Activated B cell treated with CpG ODN at 0.5 μM for 24 hours (primary cell): ENCODE measurements at regions not wholly inside any gene's neighbourhood (a gene's known extent, or its start where the extent isn't known, plus 50 kb on each side); places are given as distances from the start of the nearest gene placed in this dataset.
"Not testable (repeated sequence)": the region's sequence is repeated elsewhere in the genome, so short reads cannot be mapped to it uniquely, and the experiment has no call there.

Source experiments
- ATAC-seq: fragments of 200-7000 bp; cut with Tn5 transposase; one replicate; pipeline ENCODE4 v1.10.0; 2021; ENCODE audit warnings: low read depth, mild to moderate bottlenecking, moderate library complexity
- CTCF ChIA-PET: fragments of 350-600 bp; sonication (Branson Sonifier 250); formaldehyde crosslinking; loops from one replicate; lab custom pipeline; 2021; ENCODE audit warnings: antibody characterized with exemption; lab: Charles Lee
- POLR2A ChIA-PET: fragments of 350-600 bp; sonication (Branson Sonifier 250); formaldehyde crosslinking; loops from one replicate; lab custom pipeline; 2021; ENCODE audit warnings: antibody characterized with exemption; lab: Charles Lee
- DNase-seq: peaks from one replicate; pipeline ENCODE4 v3.0.0; 2022
- H3K27ac Mint-ChIP-seq: one replicate; pipeline ENCODE4 v1.8.0; 2020; ENCODE audit warnings: mixed read lengths
- H3K27me3 Mint-ChIP-seq: one replicate; pipeline ENCODE4 v1.8.0; 2021; ENCODE audit warnings: mixed read lengths
- H3K36me3 Mint-ChIP-seq: one replicate; pipeline ENCODE4 v1.8.0; 2021; ENCODE audit warnings: low read depth, mixed read lengths
- H3K4me1 Mint-ChIP-seq: one replicate; pipeline ENCODE4 v1.8.0; 2021; ENCODE audit warnings: mixed read lengths
- H3K4me3 Mint-ChIP-seq: one replicate; pipeline ENCODE4 v1.8.0; 2020; ENCODE audit warnings: mild to moderate bottlenecking, mixed read lengths
- H3K9me3 Mint-ChIP-seq: one replicate; pipeline ENCODE4 v1.8.0; 2020; ENCODE audit warnings: mixed read lengths
- intact Hi-C: fragments of 100-400 bp; cut with micrococcal nuclease; formaldehyde crosslinking; loops from one replicate; pipeline ENCODE4 v1.15.1; 2024

DNA sequence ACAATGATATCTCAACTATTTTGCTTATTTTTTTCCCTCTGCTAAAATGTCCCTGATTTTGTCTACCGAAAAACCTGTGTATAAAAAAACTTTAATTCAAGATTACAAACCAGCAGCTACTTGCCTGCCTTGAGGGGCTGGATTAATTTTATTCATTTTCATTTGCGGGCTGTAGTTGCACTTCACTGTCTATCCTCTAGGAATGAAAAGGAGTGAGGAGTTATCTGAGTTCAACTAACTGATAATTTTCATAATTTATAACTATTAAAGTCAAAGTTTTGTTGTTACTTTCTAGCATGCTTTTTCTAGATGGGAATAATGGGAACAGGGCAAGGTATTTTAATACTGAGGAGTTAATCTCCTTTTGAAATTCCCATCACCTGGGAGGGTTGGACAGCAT, 50.3 kb upstream of the AGTPBP1 start:
- H3K36me3 Mint-ChIP-seq, H3K27me3 Mint-ChIP-seq, CTCF ChIA-PET, POLR2A ChIA-PET, H3K27ac Mint-ChIP-seq, intact Hi-C loops, ATAC-seq, H3K4me3 Mint-ChIP-seq, H3K9me3 Mint-ChIP-seq, DNase-seq, H3K4me1 Mint-ChIP-seq: not testable (repeated sequence)

DNA sequence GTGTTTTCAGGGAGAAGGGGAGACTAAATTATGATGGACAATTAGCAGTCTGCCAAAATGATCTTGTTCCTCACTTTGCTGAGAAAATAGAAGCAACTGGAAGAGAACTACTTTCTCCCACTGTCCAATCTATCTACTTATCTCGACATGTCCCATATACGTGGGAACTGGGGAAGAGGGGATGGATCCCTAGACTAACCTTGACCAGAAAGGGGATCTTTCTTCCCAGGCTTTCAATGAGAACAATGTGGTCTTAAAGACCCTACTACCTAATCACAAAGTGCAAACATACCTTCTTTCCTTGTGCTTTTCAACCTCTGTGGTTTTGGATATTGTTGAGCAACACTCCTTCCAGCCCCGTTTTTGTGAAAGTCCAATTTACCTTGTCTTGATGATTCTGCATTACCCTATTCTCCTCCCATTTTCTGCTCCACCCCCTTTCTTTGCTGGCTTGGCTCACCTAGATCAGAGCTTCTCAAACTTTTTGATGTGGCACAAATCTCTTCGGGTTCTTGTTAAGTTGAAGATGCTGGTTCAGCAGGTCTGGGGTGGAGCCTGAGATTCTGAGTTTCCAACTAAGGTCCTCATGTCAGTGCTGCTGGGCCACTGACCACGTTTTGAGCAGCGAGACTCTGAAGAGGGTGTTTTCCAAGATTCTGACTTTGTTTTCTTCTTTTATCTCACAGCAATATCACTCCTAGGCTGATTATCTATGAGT, 61.4 kb upstream of the AGTPBP1 start:
- DNase-seq, ATAC-seq: not testable (repeated sequence)

DNA sequence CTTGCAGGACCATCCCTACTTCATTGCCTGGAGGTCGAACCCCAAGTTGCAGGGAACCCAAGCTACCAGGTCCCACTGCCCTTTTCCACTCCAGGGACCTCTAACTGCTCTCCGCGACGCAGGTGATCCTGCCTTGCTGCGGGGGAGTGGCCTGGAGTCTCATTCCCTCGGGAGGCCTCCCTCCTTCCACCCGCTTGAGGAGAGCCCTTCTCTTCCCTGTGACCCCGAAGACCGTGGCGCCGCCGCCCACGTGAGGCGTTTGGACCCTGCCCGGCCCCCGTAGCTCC, 63.0 kb upstream of the AGTPBP1 start:
- ATAC-seq, H3K9me3 Mint-ChIP-seq, H3K27ac Mint-ChIP-seq, POLR2A ChIA-PET, H3K4me3 Mint-ChIP-seq, CTCF ChIA-PET, H3K27me3 Mint-ChIP-seq, DNase-seq: not testable (repeated sequence)
- intact Hi-C loops: loop anchor here (1.0 to 5.0 kb wide), 5 partner anchors 64 to 1822 kb away; partner anchors contain the start of genes AGTPBP1, HNRNPK, ISCA1 and RMI1
- Mint-ChIP-seq H3K4me1 (peaks cover 12% of the 10 kb centered on the region), H3K36me3 (peaks cover 15% of the 10 kb centered on the region)

More for the DNA sequence above, 61.4 kb upstream of the AGTPBP1 start:
- H3K27me3 Mint-ChIP-seq, H3K4me1 Mint-ChIP-seq, H3K9me3 Mint-ChIP-seq, H3K36me3 Mint-ChIP-seq, POLR2A ChIA-PET, H3K27ac Mint-ChIP-seq, CTCF ChIA-PET, H3K4me3 Mint-ChIP-seq: not testable (repeated sequence)
- intact Hi-C loops: loop anchor here (5.0 kb wide), 1 partner anchor 1821 kb away; the partner anchor contains the start of genes HNRNPK and RMI1

- intact Hi-C loops: loop anchor here (1.0 to 2.0 kb wide), 4 partner anchors 65 to 549 kb away; partner anchors contain the start of genes AGTPBP1, ISCA1 and TUT7
- ATAC-seq (peak; percentile 81), DNase-seq (peak; percentile 72)
- CTCF ChIA-PET, H3K27me3 Mint-ChIP-seq, H3K9me3 Mint-ChIP-seq, POLR2A ChIA-PET: not testable (repeated sequence)
- Mint-ChIP-seq H3K36me3 (peaks cover 15% of the 10 kb centered on the region), H3K4me3 (peak overlapping the region; percentile 87), H3K4me1 (peaks cover 12% of the 10 kb centered on the region), H3K27ac (peak overlapping the region; percentile 71)
Observed at GRCh38 chr9:85805134-85806005, 63.6 kb upstream of the AGTPBP1 start.

DNA sequence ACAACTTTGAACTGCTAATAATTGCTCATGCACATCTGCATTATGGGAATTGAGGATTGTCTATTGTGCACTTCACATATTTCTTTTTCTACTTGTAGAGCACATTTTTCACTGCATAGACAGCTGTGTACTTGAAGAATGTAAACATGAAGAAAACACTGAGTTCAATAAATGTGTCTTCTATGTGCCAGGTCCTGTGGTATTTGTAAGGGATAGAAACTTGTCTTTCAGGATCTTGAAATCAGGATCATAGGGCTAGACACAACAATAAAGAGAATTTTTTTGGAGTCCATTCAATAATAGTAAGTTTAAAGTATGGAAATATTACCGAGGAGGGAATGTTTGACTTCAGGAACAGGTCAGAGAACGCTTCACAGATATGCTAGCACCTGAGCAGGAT, 66.6 kb upstream of the AGTPBP1 start:
- peaks cover 20% of the 10 kb centered on the region for H3K36me3 Mint-ChIP-seq
- H3K27me3 Mint-ChIP-seq, intact Hi-C loops, H3K4me3 Mint-ChIP-seq, POLR2A ChIA-PET, H3K9me3 Mint-ChIP-seq, ATAC-seq, CTCF ChIA-PET, H3K27ac Mint-ChIP-seq, DNase-seq: not testable (repeated sequence)
- peaks cover 12% of the 10 kb centered on the region for H3K4me1 Mint-ChIP-seq

DNA sequence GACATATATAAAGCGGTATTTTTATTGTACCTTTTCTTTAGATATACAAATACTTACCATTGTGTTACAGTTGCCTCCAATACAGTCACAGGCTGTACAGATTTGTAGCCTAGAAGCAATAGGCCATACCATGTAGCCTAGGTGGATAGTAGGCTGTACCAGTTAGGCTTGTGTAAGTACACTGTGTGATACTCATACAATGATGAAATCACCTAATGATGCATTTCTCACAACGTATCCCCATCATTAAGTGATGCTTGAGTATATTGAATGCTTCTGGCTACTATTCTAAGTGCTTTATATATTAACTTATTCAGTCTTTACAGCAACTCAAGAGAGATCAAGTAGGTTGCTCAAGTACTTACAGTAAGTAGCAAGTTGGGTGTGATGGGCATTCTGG, 71.6 kb upstream of the AGTPBP1 start:
- POLR2A ChIA-PET, CTCF ChIA-PET, H3K27ac Mint-ChIP-seq, H3K4me3 Mint-ChIP-seq, DNase-seq, H3K9me3 Mint-ChIP-seq, intact Hi-C loops, ATAC-seq, H3K4me1 Mint-ChIP-seq, H3K27me3 Mint-ChIP-seq: not testable (repeated sequence)
- peaks cover 13% of the 10 kb centered on the region for H3K36me3 Mint-ChIP-seq

GRCh38 chr9:85814800-85815199, 73.0 kb upstream of the AGTPBP1 start:
- ATAC-seq, DNase-seq, CTCF ChIA-PET, H3K9me3 Mint-ChIP-seq, H3K4me1 Mint-ChIP-seq, H3K27ac Mint-ChIP-seq, H3K36me3 Mint-ChIP-seq, H3K4me3 Mint-ChIP-seq, H3K27me3 Mint-ChIP-seq, intact Hi-C loops, POLR2A ChIA-PET: not testable (repeated sequence)

DNA sequence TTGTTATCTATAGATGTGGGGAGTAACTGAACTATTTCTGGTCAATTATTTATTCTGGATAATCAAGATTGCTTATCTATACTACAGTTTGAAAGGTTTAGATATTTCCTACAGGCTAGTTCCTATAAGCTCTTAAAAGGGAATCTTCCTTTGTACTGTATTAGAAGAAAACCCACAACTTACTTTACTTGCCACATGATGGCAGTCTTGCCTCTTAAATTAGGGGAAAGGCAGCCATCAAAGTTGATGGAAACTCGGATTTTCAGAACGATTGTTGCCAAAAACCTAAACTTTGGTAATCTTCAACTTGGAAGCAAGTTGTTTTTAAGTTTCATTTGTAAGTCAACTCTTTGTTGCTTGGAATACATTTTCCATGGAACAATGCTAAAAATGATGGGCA, 77.2 kb upstream of the AGTPBP1 start:
- POLR2A ChIA-PET, H3K27ac Mint-ChIP-seq, H3K9me3 Mint-ChIP-seq, H3K27me3 Mint-ChIP-seq, DNase-seq, H3K4me3 Mint-ChIP-seq, intact Hi-C loops, H3K4me1 Mint-ChIP-seq: not testable (repeated sequence)
- peaks cover 17% of the 10 kb centered on the region for H3K36me3 Mint-ChIP-seq
- CTCF ChIA-PET: interaction anchor here (0.6 kb wide), 1 partner anchor 420 kb away, joined by 4 read pairs; no protein-coding TSS in a partner anchor
- ATAC-seq: peak; percentile 40

DNA sequence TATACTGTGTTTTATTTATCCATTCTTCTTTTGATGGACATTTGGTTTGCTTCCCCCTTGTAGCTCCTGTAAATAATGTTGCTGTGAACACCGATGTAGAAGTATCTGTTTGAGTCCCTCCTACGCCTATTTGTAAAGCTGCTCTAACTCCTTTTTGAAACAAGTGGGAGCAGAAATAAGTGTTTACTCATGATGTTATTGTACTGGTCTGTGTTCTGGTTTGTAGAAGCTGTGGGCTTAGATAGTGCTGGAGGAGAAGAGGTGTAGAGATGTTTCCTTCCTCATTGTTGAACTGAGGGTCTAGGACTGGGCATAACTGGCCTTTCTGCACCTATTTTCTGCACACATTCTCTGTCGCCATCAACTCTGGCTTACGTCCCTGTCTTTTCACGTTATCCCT, 78.8 kb upstream of the AGTPBP1 start:
- DNase-seq, intact Hi-C loops, H3K27ac Mint-ChIP-seq, ATAC-seq, H3K4me3 Mint-ChIP-seq, H3K9me3 Mint-ChIP-seq, POLR2A ChIA-PET, H3K4me1 Mint-ChIP-seq, H3K27me3 Mint-ChIP-seq: not testable (repeated sequence)
- H3K36me3 Mint-ChIP-seq: peaks cover 19% of the 10 kb centered on the region
- CTCF ChIA-PET: interaction anchor here (1.4 kb wide), 1 partner anchor 381 kb away, joined by 4 read pairs; no protein-coding TSS in a partner anchor

GRCh38 chr9:85824949-85825348, 83.2 kb upstream of the AGTPBP1 start:
- POLR2A ChIA-PET, CTCF ChIA-PET, intact Hi-C loops, DNase-seq, ATAC-seq, H3K4me1 Mint-ChIP-seq, H3K4me3 Mint-ChIP-seq, H3K27ac Mint-ChIP-seq, H3K9me3 Mint-ChIP-seq, H3K27me3 Mint-ChIP-seq: not testable (repeated sequence)
- H3K36me3 Mint-ChIP-seq: peaks cover 18% of the 10 kb centered on the region

DNA sequence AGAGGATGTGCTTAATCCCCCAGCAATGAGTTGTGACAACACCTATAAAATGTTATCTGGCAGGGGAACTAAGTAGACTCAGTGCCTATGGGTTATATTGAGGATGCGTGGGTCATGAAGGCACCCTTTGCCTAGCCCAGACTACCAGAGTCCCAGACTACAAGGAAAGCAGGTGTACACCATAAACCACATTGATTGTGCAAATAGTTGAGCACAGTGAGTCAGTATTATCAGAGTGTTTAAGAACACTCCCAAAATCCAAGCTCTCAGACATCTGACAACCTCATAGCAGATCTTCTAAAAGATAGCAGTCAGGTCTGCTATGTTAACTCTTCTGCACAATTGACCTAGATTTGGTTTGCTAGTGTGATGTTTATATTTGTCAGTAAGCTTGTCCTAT, 92.8 kb upstream of the AGTPBP1 start:
- ATAC-seq, intact Hi-C loops, DNase-seq, H3K4me3 Mint-ChIP-seq, H3K27me3 Mint-ChIP-seq, H3K27ac Mint-ChIP-seq, CTCF ChIA-PET, H3K9me3 Mint-ChIP-seq, POLR2A ChIA-PET, H3K4me1 Mint-ChIP-seq: not testable (repeated sequence)
- peaks cover 34% of the 10 kb centered on the region for H3K36me3 Mint-ChIP-seq

DNA sequence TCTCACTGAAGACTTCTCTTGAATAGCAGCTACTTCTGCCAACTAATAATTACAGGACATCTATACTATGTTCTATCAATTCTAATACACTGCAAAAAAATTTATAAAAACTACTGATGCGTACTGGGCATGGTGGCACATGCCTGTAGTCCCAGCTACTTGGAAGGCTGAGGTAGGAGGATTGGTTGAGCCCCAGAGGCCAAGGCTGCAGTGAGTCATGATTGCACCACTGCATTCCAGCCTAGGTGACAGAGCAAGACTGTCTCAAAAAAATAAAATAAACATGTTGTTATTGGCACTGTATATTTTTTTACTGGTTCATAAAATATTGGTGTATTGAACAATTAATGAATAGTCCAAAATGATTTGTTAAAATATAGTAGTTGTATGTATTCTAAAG, 97.0 kb upstream of the NAA35 start:
- H3K9me3 Mint-ChIP-seq, H3K27ac Mint-ChIP-seq, POLR2A ChIA-PET, intact Hi-C loops, ATAC-seq, H3K4me3 Mint-ChIP-seq, DNase-seq, H3K4me1 Mint-ChIP-seq, H3K27me3 Mint-ChIP-seq, CTCF ChIA-PET: not testable (repeated sequence)
- H3K36me3 Mint-ChIP-seq: peaks cover 49% of the 10 kb centered on the region
